Lower leg skin (tissue), 3 donors: ENCODE measurements at regions not wholly inside any gene's neighbourhood (a gene's known extent, or its start where the extent isn't known, plus 50 kb on each side); places are given as distances from the start of the nearest gene placed in this dataset.
"Not testable (repeated sequence)": the region's sequence is repeated elsewhere in the genome, so short reads cannot be mapped to it uniquely, and the experiment has no call there.

ENCODE experiments used
- CTCF ChIP-seq, 3 donors: fragments of 450-650 bp; IDR thresholded peaks; one replicate each; pipeline ENCODE4 v1.5.1; 2016; ENCODE audit warnings: antibody characterized with exemption in 3 of 3, mild to moderate bottlenecking in 3 of 3, moderate library complexity in 2 of 3
- POLR2A ChIP-seq, 2 donors: fragments of 450-650 bp; IDR thresholded peaks; one replicate each; pipeline ENCODE4 v1.6.1; 2016 to 2017; ENCODE audit warnings: antibody characterized with exemption in 2 of 2, mild to moderate bottlenecking in 1 of 2, moderate library complexity in 1 of 2

- TF ChIP-seq POLR2A, CTCF (IDR thresholded peaks at IDR 0.05): not testable (repeated sequence)
Measured at GRCh38 chr2:131831450-131832208, 303.9 kb downstream of the CCDC74A start.
